H9 (cell line): ENCODE measurements at regions not wholly inside any gene's neighbourhood (a gene's known extent, or its start where the extent isn't known, plus 50 kb on each side); places are given as distances from the start of the nearest gene placed in this dataset.

Source experiments
- DNase-seq: peaks from one replicate; pipeline ENCODE4 v3.0.0-alpha.2; 2017
- H2AFZ ChIP-seq: one replicate; pipeline ENCODE4 v1.6.1; 2013; ENCODE audit warnings: mild to moderate bottlenecking, low read length, control low read depth, moderate library complexity
- H2AK5ac ChIP-seq: 2 replicates; pipeline ENCODE4 v1.6.1; 2013; ENCODE audit warnings: low read length, control low read depth, mixed read lengths; ENCODE audit not compliant: insufficient read length
- H2BK120ac ChIP-seq: one replicate; pipeline ENCODE4 v1.6.1; 2013; ENCODE audit warnings: low read depth, mild to moderate bottlenecking, low read length, control low read depth, inconsistent platforms; ENCODE audit not compliant: poor library complexity, severe bottlenecking
- H2BK12ac ChIP-seq: 2 replicates; pipeline ENCODE4 v1.6.1; 2013; ENCODE audit warnings: low read length, control low read depth, mixed read lengths, low read depth; ENCODE audit not compliant: insufficient read length
- H2BK15ac ChIP-seq: 2 replicates; pipeline ENCODE4 v1.6.1; 2013; ENCODE audit warnings: low read depth, low read length, control low read depth
- H2BK20ac ChIP-seq: one replicate; pipeline ENCODE4 v1.6.1; 2013; ENCODE audit warnings: low read depth, mild to moderate bottlenecking, low read length, control low read depth, inconsistent platforms; ENCODE audit not compliant: poor library complexity, severe bottlenecking
- H2BK5ac ChIP-seq: 2 replicates; pipeline ENCODE4 v1.6.1; 2013; ENCODE audit warnings: low read length, control low read depth, mixed read lengths; ENCODE audit not compliant: insufficient read length
- H3K14ac ChIP-seq: 2 replicates; pipeline ENCODE4 v1.6.1; 2013; ENCODE audit warnings: low read length, control low read depth; ENCODE audit not compliant: insufficient read depth
- H3K18ac ChIP-seq: 2 replicates; pipeline ENCODE4 v1.6.1; 2013; ENCODE audit warnings: low read depth, mild to moderate bottlenecking, mixed read lengths, low read length, control low read depth; ENCODE audit not compliant: insufficient read length
- H3K23ac ChIP-seq: 2 replicates; pipeline ENCODE4 v1.6.1; 2013; ENCODE audit warnings: low read length, control low read depth, mixed read lengths, low read depth; ENCODE audit not compliant: insufficient read length
- H3K23me2 ChIP-seq: 2 replicates; pipeline ENCODE4 v1.6.1; 2013; ENCODE audit warnings: low read depth, mild to moderate bottlenecking, mixed read lengths, low read length, control low read depth; ENCODE audit not compliant: insufficient read length, poor library complexity, severe bottlenecking
- H3K27ac ChIP-seq: 2 replicates; pipeline ENCODE4 v1.5.1; 2013; ENCODE audit warnings: low read length, control low read depth, mixed read lengths, low read depth; ENCODE audit not compliant: insufficient read length
- H3K27me3 ChIP-seq: 2 replicates; pipeline ENCODE4 v1.6.1; 2013; ENCODE audit warnings: low read length, control low read depth, inconsistent platforms; ENCODE audit not compliant: insufficient read depth
- H3K4ac ChIP-seq: 2 replicates; pipeline ENCODE4 v1.6.1; 2013; ENCODE audit warnings: low read depth, mild to moderate bottlenecking, control low read depth, inconsistent platforms, low read length, moderate library complexity
- H3K4me1 ChIP-seq: 2 replicates; pipeline ENCODE4 v1.6.1; 2013; ENCODE audit warnings: low read length, control low read depth, inconsistent platforms; ENCODE audit not compliant: insufficient read depth
- H3K4me2 ChIP-seq: 2 replicates; pipeline ENCODE4 v1.6.1; 2013; ENCODE audit warnings: low read length, control low read depth, mixed read lengths; ENCODE audit not compliant: insufficient read length, insufficient read depth
- H3K56ac ChIP-seq: 2 replicates; pipeline ENCODE4 v1.6.1; 2013; ENCODE audit warnings: low read depth, mild to moderate bottlenecking, mixed read lengths, low read length, control low read depth; ENCODE audit not compliant: insufficient read length
- H3K79me1 ChIP-seq: 2 replicates; pipeline ENCODE4 v1.6.1; 2013; ENCODE audit warnings: low read depth, mild to moderate bottlenecking, moderate library complexity, low read length, control low read depth, inconsistent platforms; ENCODE audit not compliant: insufficient read depth, poor library complexity, severe bottlenecking
- H3K79me2 ChIP-seq: 2 replicates; pipeline ENCODE4 v1.6.1; 2013; ENCODE audit warnings: low read length, control low read depth, inconsistent platforms; ENCODE audit not compliant: insufficient read depth
- H3K9ac ChIP-seq: 2 replicates; pipeline ENCODE4 v1.6.1; 2013; ENCODE audit warnings: low read length, control low read depth, mixed read lengths; ENCODE audit not compliant: insufficient read length; ENCODE audit errors: extremely low read depth
- H3K9me3 ChIP-seq: one replicate; pipeline ENCODE4 v1.6.1; 2013; ENCODE audit warnings: low read depth, low read length, inconsistent platforms; ENCODE audit not compliant: control insufficient read depth
- H3T11ph ChIP-seq: one replicate; pipeline ENCODE4 v1.6.1; 2013; ENCODE audit warnings: mild to moderate bottlenecking, low read length, control low read depth, inconsistent platforms
- H4K20me1 ChIP-seq: one replicate; pipeline ENCODE4 v1.6.1; 2013; ENCODE audit not compliant: control insufficient read depth, insufficient read length, insufficient read depth
- H4K5ac ChIP-seq: 2 replicates; pipeline ENCODE4 v1.6.1; 2013; ENCODE audit warnings: low read depth, mild to moderate bottlenecking, mixed read lengths, low read length, control low read depth; ENCODE audit not compliant: insufficient read length
- H4K8ac ChIP-seq: replicated peaks from 2 replicates; pipeline ENCODE4 v1.6.1; 2013; ENCODE audit warnings: low read length, control low read depth, mixed read lengths, low read depth; ENCODE audit not compliant: insufficient read length
- H4K91ac ChIP-seq: 2 replicates; pipeline ENCODE4 v1.6.1; 2013; ENCODE audit warnings: low read depth, mild to moderate bottlenecking, moderate library complexity, mixed read lengths, low read length, control low read depth; ENCODE audit not compliant: insufficient read length
- H3K27ac Mint-ChIP-seq, 3 experiments: 2 replicates in 2 of 3; 3 replicates in 1 of 3; pipeline ENCODE4 v1.8.0; 2020 to 2021; ENCODE audit warnings: mixed read lengths in 3 of 3, mild to moderate bottlenecking in 1 of 3, moderate library complexity in 1 of 3
- H3K27me3 Mint-ChIP-seq: 2 replicates; pipeline ENCODE4 v1.8.0; 2021; ENCODE audit warnings: low read depth, mild to moderate bottlenecking, moderate library complexity, mixed read lengths
- H3K36me3 Mint-ChIP-seq, 3 experiments: 2 replicates in 2 of 3; 3 replicates in 1 of 3; pipeline ENCODE4 v1.8.0; 2020 to 2021; ENCODE audit warnings: low read depth in 3 of 3, mixed read lengths in 3 of 3; ENCODE audit not compliant: insufficient read depth in 1 of 3
- H3K4me1 Mint-ChIP-seq, 2 experiments: 2 replicates each; pipeline ENCODE4 v1.8.0; 2020; ENCODE audit warnings: mixed read lengths in 2 of 2
- H3K4me3 Mint-ChIP-seq, 2 experiments: 2 replicates in 1 of 2; 3 replicates in 1 of 2; pipeline ENCODE4 v1.8.0; 2020 to 2021; ENCODE audit warnings: mild to moderate bottlenecking in 2 of 2, mixed read lengths in 2 of 2, moderate library complexity in 1 of 2
- H3K9me3 Mint-ChIP-seq, 2 experiments: 2 replicates in 1 of 2; 3 replicates in 1 of 2; pipeline ENCODE4 v1.8.0; 2020; ENCODE audit warnings: mild to moderate bottlenecking in 2 of 2, mixed read lengths in 2 of 2, moderate library complexity in 1 of 2
- CTCF ChIP-seq: fragments of 200-600 bp; sonication (generic); conservative IDR thresholded peaks from 3 replicates; pipeline ENCODE4 v1.8.0; 2021; ENCODE audit warnings: antibody characterized with exemption, mild to moderate bottlenecking
- WGBS: extraction: QIAGEN DNeasy Blood & Tissue Kit; methylation state at CpG from one replicate; pipeline ENCODE4 v1.1.7; 2013; ENCODE audit warnings: missing lambda C conversion rate, low lambda C conversion rate, mixed read lengths; ENCODE audit not compliant: insufficient read length; ENCODE audit errors: extremely low coverage; 5-methylcytosine and 5-hydroxymethylcytosine counted together

- no peak overlapping the region for H2BK15ac ChIP-seq
- no peak overlapping the region for H3K23ac ChIP-seq
- H2BK5ac ChIP-seq = no peak overlapping the region
- H4K5ac ChIP-seq = no peak overlapping the region
- H3T11ph ChIP-seq = no peak overlapping the region
- H3K9me3 ChIP-seq = no peaks in the 10 kb centered on the region
- H3K27ac ChIP-seq = no peak overlapping the region
- no peak overlapping the region for H2BK120ac ChIP-seq
- Mint-ChIP-seq H3K27ac (no peak overlapping the region), H3K36me3 (no peaks in the 10 kb centered on the region), H3K9me3 (no peaks in the 10 kb centered on the region), H3K27me3 (peaks cover 10% of the 10 kb centered on the region), H3K4me1 (peaks cover 36 to 43% of the 10 kb centered on the region in 2 experiments), H3K4me3 (no peak overlapping the region)
- H3K14ac ChIP-seq = no peak overlapping the region
- no peaks in the 10 kb centered on the region for H4K20me1 ChIP-seq
- no peak overlapping the region for H2AFZ ChIP-seq
- H3K56ac ChIP-seq = no peak overlapping the region
- no peak overlapping the region for H3K18ac ChIP-seq
- H2BK20ac ChIP-seq = no peak overlapping the region
- H3K23me2 ChIP-seq = no peaks in the 10 kb centered on the region
- H4K91ac ChIP-seq = no peak overlapping the region
- TF ChIP-seq CTCF = no peak
- no peak overlapping the region for H3K4ac ChIP-seq
- H3K4me2 ChIP-seq = no peak overlapping the region
- H3K79me1 ChIP-seq = no peaks in the 10 kb centered on the region
- no peak for DNase-seq
- H2BK12ac ChIP-seq = no peak overlapping the region
- H3K27me3 ChIP-seq = no peaks in the 10 kb centered on the region
- WGBS = no CpG with 5 or more reads among the region's 18 CpGs
- no peaks in the 10 kb centered on the region; the same call in 1 of the 2 replicates for H3K4me1 ChIP-seq
- no peak overlapping the region for H4K8ac ChIP-seq
- no peak overlapping the region for H3K9ac ChIP-seq
- no peaks in the 10 kb centered on the region for H3K79me2 ChIP-seq
- no peak overlapping the region for H2AK5ac ChIP-seq
These were observed 130.6 kb upstream of the FAM20C start for GRCh38 chr7:61576-62360.
